ENCODE measurements at regions not wholly inside any gene's neighbourhood (a gene's known extent, or its start where the extent isn't known, plus 50 kb on each side); places are given as distances from the start of the nearest gene placed in this dataset.

DNA sequence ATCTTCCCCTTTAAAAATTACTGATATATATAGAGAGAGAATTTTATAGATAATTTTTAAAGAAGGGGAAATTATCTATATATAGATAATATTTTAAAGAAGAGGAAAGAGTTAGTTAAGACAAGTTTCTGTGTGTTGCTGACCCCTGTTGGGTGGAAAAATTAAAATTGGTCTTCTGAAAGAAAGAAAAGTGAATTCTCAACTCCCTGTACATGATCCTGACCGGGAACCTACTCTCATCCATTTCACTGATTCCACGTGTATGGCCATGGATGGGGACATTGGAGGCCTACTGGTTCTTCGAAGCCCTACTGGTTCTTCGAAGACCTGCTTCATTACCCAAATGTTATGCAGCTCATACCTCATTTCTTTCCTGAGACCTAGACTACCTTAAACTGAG lies 53.0 kb upstream of the TCF21 start:
- TF ChIP-seq, protein P1, sequence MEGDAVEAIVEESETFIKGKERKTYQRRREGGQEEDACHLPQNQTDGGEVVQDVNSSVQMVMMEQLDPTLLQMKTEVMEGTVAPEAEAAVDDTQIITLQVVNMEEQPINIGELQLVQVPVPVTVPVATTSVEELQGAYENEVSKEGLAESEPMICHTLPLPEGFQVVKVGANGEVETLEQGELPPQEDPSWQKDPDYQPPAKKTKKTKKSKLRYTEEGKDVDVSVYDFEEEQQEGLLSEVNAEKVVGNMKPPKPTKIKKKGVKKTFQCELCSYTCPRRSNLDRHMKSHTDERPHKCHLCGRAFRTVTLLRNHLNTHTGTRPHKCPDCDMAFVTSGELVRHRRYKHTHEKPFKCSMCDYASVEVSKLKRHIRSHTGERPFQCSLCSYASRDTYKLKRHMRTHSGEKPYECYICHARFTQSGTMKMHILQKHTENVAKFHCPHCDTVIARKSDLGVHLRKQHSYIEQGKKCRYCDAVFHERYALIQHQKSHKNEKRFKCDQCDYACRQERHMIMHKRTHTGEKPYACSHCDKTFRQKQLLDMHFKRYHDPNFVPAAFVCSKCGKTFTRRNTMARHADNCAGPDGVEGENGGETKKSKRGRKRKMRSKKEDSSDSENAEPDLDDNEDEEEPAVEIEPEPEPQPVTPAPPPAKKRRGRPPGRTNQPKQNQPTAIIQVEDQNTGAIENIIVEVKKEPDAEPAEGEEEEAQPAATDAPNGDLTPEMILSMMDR (conservative IDR thresholded peaks at IDR 0.05; ENCODE audit: low read depth, low read length), result 0 out of 2 replicates have a peak, but pooled peaks have one; percentile 8
- no peak for TF ChIP-seq EZH2phosphoT487 (IDR thresholded peaks at IDR 0.05; ENCODE audit: borderline replicate concordance, low read length)
- TF ChIP-seq EZH2 (IDR thresholded peaks at IDR 0.05; ENCODE audit: low read length, unreplicated experiment), result no peak

All from PC-3 (cell line).